ENCODE measurements at regions not wholly inside any gene's neighbourhood (a gene's known extent, or its start where the extent isn't known, plus 50 kb on each side); places are given as distances from the start of the nearest gene placed in this dataset.
"Not testable (repeated sequence)": the region's sequence is repeated elsewhere in the genome, so short reads cannot be mapped to it uniquely, and the experiment has no call there.

DNA sequence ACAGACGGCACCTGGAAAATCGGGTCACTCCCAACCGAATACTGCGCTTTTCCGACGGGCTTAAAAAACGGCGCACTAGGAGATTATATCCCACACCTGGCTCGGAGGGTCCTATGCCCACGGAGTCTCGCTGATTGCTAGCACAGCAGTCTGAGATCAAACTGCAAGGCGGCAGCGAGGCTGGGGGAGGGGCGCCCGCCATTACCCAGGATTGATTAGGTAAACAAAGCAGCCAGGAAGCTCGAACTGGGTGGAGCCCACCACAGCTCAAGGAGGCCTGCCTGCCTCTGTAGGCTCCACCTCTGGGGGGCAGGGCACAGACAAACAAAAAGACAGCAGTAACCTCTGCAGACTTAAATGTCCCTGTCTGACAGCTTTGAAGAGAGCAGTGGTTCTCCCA lies 64.5 kb downstream of the SLC30A10 start:
- no CpG with 5 or more reads among the region's 16 CpGs for WGBS (ENCODE audit: extremely low coverage, insufficient read length, low lambda C conversion rate)
- not testable (repeated sequence) for H3K27me3 ChIP-seq (ENCODE audit: insufficient read depth, low read length); H3K36me3 Mint-ChIP-seq (ENCODE audit: insufficient read depth in 1 of 3, low read depth in 3 of 3); H3K23ac ChIP-seq (ENCODE audit: insufficient read length, low read depth, low read length); H4K5ac ChIP-seq (ENCODE audit: insufficient read length, low read depth, low read length); H3K79me1 ChIP-seq (ENCODE audit: insufficient read depth, low read depth, low read length, poor library complexity, severe bottlenecking); H3K23me2 ChIP-seq (ENCODE audit: insufficient read length, low read depth, low read length, poor library complexity, severe bottlenecking); H3T11ph ChIP-seq (ENCODE audit: low read length); H3K9me3 ChIP-seq (ENCODE audit: control insufficient read depth, low read depth, low read length); H3K4me1 ChIP-seq (ENCODE audit: insufficient read depth, low read length); H3K9ac ChIP-seq (ENCODE audit: extremely low read depth, insufficient read length, low read length); H3K4me1 Mint-ChIP-seq; H4K91ac ChIP-seq (ENCODE audit: insufficient read length, low read depth, low read length); H4K20me1 ChIP-seq (ENCODE audit: control insufficient read depth, insufficient read depth, insufficient read length); DNase-seq; H2BK120ac ChIP-seq (ENCODE audit: low read depth, low read length, poor library complexity, severe bottlenecking); H2AFZ ChIP-seq (ENCODE audit: low read length); H3K79me2 ChIP-seq (ENCODE audit: insufficient read depth, low read length); H3K14ac ChIP-seq (ENCODE audit: insufficient read depth, low read length); H2BK5ac ChIP-seq (ENCODE audit: insufficient read length, low read length); H2AK5ac ChIP-seq (ENCODE audit: insufficient read length, low read length); H4K8ac ChIP-seq (replicated peaks; ENCODE audit: insufficient read length, low read depth, low read length); H2BK12ac ChIP-seq (ENCODE audit: insufficient read length, low read depth, low read length); H2BK15ac ChIP-seq (ENCODE audit: low read depth, low read length); H2BK20ac ChIP-seq (ENCODE audit: low read depth, low read length, poor library complexity, severe bottlenecking); H3K18ac ChIP-seq (ENCODE audit: insufficient read length, low read depth, low read length); H3K56ac ChIP-seq (ENCODE audit: insufficient read length, low read depth, low read length); H3K27ac ChIP-seq (ENCODE audit: insufficient read length, low read depth, low read length); H3K4me2 ChIP-seq (ENCODE audit: insufficient read depth, insufficient read length, low read length); H3K4ac ChIP-seq (ENCODE audit: low read depth, low read length)
- Mint-ChIP-seq H3K27me3 (ENCODE audit: low read depth) (peaks cover 49% of the 10 kb centered on the region), H3K9me3 (peaks cover 8 to 13% of the 10 kb centered on the region in 2 experiments), H3K27ac (peak overlapping the region in 1 of 3 experiments; percentile 87; a peak in 1 of 7 replicates), H3K4me3 (peak overlapping the region; percentile 17 to 50; a peak in 3 of 5 replicates)

All from H9 (cell line).